HG03045 (cell line): ENCODE measurements at regions not wholly inside any gene's neighbourhood (a gene's known extent, or its start where the extent isn't known, plus 50 kb on each side); places are given as distances from the start of the nearest gene placed in this dataset.

Experiments
- ATAC-seq: cut with Tn5 transposase; IDR thresholded peaks from one replicate; pipeline ENCODE4 v1.9.1; 2021; ENCODE audit warnings: mild to moderate bottlenecking, moderate library complexity; ENCODE audit not compliant: unreplicated experiment

DNA sequence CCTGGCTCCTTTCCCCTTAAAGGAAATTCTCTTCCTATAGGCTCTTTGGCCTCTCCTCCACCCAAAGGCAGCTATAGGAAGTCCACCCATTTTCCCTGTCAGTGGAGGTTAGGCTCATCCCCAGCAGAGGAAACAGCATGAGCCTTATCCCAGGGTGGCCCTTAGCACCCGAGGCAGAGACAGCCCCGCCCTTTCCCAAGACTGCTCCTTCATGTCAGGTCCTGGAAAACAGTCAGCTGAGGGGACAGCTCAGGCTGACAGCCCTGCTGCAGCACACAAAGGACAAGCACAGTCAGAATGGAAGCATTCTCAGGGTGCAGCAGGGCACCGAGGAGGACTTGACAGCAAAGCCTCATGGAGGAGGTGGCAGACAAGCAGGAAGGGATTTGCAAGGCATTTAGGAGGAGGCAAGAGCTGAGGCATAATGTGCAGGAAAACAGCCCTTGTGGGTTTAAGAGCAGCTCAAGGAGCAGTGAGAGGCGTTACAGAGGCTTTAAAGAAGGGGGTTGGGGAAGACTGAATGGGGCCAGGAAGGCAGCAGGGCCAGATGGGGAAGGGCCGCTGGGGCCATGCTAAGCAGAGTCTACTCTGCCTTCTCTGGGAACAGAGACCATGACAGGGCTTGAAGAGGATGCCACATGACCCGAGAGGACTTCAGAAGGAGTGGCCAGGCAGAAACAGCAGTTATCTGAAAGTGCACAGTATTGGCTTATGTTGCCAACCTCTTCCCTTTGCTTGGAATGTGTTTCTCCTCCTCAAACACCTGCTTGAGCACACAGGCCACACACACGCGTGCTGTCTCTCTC lies 216.6 kb downstream of the SH3BP4 start:
- no peak for ATAC-seq

DNA sequence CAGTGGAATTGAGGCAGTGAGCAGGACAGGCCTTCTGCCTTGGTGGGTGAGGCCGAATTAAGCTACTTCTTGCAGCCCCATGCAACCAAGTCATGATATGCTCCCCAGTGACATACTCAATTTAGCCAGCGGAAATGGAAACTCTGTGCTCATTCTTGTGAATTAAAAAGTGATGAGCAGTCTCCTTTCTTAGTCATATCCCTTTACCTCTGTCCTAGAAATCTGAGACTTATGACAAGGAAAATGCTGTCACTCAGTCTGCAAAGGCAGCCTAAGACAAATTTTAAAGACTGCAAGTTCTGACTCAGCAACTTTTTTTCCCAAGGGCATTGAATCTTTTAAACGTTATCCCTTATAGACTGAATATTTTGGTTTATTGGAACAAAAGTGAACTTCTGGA lies 218.2 kb downstream of the SH3BP4 start:
- ATAC-seq, result no peak

DNA sequence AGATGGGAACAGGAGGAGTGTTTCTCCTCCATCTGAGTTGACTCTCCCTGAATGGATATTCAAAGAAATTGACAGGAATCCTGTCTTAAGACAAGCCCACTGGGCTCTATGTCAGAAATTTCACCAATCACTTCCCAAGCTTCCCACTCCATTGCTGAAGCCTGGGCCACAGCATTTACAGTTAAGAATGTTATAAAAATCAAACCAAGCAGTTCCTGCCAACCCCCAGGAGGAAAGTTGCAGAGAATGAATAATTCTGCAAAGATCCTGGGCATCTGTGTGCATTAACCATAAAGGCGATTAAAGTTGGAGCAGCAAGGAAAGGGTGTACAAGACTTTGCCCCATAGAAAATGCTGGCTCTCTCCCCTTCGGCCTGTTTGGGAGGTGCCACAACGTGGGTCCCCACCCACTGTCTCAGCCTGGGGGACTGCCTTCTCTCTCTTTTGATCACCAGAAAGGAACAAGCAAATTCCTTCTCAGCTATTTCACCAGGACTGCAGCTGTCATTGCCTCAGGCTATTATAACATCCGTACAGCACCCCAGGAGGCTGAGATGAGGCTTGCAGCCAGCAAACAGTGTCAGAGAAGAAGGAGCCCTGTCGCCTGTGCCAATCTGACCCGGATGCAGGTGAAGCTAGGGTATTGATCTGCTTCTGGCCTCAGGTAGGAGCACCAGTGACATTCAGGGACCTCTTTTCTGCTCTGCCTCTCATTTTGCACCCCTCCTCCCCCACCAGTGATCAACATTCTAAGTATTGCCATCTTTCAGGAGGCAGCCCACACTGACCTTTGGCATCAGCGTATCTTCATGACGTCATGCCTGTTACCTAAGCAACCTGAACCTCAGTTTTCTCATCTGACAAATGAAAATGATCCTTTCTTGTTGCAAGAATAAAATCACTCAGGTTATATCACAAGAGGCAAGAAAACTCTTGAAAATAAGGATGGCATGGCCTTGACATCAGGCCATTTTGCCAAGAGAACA lies 219.0 kb downstream of the SH3BP4 start:
- ATAC-seq, result no peak

DNA sequence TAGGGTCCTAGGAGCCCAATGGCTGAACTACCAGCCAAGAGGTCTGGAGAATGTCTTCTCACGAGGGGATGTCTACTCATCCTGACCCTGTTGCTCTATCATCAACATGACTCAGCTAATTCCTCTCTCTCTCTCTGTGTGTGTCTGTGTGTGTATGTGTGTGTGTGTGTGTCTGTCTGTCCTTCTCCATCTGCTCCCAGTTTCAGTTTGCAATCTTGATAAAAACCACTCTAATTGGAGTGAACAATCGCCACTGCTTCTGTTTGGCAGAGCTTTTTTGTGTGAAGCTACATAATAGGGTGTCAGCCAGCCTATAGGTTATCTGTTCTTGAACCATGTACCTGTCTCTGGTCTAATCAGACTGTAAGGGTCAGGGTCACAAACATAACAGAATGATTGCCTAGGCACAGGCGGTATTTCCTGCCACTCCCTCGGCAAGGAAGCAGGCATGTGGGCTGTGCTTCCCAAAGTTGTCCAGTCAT lies 219.8 kb downstream of the SH3BP4 start:
- no peak for ATAC-seq

DNA sequence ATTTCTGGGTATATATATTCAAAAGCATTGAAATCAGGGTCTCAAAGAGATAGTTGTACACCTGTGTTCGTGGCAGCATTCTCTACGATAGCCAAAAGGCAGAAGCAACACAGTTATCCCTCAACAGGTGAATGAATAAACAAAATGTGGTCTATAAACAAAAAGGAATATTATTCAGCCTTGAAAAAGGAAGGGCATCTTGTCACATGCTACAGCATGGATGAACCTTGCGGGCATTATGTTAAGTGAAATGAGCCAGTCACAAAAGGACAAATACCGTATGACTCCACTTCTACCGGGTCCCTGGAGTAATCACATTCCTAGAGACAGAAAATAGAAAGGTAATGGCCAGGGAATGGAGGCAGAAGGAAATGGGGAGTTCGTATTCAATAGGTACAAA lies 228.8 kb downstream of the SH3BP4 start:
- ATAC-seq, result no peak

DNA sequence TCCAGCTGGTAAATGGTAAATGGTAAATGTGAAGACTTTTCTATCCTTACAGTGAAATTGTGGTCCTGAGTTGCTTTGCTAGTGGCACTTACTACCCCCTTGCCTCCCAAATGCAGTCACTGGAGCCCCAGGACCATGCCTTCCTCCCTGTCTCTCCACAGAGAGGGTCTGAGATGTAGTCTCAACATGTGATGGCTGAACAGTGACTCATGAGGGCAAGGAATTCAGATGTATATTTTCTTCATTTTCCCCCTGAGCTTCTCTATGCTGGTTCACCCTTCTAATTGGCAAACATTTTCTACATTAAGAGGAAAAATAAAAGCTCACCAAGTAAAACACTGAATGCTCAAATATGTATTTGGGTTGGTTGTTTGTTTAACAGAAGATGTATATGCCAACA lies 232.0 kb downstream of the SH3BP4 start:
- ATAC-seq, result no peak

DNA sequence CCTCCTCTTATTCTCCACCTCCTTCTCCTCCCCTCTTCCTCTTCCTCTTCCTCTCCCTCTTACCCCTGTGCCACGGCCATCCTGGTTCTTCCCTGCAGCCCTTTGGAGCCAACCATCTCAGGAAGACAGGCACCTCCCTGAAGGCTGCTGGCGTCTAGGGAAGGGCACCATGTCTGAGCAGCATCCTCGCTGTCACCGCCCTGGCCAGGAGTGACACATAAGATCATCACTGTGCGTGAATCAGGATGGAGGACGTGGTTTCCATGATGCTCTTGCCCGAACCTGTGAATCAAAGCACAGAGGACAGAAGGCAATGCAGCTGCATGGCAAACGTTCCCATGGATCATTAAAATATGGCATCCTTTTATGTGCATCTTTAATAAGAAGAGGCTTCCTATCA lies 236.0 kb downstream of the SH3BP4 start:
- no peak for ATAC-seq

DNA sequence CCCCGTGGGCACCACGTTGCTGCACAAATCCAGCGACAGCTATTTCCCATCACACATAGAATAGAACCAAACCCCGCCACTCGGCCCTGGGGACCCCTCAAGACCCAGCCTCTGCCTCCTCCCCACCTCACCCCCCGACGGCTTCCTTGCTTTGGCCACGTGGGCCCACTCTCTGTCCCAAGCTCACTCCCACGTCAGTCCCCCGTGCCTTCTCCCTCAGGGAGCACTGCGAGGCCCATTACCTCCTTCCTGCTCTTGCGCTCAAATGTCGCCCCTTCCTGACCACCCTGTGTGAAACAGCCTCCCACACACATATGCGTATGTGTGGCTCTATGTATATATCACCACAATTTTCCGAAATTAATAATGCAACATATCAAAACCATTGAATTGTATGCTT lies 239.7 kb downstream of the SH3BP4 start:
- no peak for ATAC-seq

DNA sequence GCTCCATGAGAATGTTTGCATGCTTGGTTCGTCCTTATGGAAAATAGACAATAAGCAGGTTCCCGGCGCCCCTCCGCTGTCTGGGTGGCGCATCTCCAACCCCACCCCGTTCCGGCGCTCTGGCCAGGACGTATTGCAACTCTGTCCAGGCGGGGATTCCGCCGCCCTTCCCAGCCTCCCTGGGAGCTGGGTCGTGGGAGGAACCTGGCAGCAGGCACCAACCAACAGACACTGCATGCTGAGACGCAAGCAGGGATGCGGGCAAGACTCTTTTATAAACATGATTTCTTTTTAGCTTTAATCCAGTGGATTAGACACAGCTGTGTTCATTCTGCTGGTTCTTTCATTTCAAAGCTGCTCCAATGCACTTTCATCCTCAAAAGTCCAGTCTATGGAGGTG lies 240.2 kb downstream of the SH3BP4 start:
- no peak for ATAC-seq

DNA sequence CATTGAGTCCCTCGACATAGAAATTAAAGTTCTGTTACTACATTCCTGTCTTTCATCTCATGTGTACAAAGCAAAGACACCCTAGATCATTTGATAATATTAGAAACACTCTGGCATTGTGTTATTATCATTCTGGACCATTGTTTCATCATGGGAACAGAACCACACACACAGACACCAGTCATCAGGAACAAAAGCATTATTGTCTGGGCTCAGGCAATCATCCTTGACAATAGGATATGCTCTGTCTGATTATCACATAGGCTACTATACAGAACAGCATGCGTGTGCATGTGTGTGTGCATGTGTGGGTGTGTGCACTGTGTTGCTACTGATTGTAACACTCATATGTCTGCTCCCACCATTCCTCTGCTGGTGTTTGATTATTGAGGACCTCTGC lies 242.5 kb downstream of the SH3BP4 start:
- ATAC-seq, result no peak

DNA sequence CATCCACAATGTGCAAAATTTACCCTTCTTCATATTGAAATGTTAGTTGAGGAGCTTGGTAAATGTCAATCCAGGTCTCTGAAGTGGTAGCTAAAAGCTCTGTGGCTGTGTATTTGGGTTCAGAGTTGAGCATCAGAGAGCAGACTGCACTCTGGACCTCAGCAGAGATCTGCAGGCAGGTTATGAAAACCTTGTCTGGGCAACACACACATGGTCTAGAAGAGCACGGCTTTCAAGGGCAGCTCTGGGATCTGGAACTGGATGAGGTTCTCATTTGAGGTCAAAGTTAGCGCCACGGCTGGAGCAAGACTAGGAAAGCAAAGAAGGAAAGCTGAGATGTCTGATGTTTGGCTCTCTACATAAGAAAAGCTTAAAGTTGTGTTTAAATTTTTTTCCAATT lies 243.0 kb downstream of the SH3BP4 start:
- ATAC-seq, result no peak

DNA sequence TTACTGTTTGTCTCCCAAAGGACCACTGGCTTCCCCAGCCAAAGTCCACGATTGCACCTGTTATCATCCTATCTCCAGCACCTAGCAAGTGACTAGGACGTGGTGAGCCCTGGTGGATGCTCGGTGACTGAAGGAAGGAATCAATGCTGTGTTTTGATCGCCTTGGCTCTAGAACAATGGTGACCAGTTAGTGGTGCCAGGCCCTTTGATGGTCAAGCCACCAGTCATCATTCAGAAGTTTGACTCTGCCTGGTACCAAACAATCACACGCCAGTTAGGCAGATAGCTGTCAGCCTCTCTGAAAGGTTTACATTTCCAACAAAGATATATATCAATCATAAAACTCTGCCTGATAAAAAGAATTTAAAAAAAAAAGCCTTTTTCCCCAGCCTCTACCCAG lies 244.1 kb downstream of the SH3BP4 start:
- no peak for ATAC-seq

DNA sequence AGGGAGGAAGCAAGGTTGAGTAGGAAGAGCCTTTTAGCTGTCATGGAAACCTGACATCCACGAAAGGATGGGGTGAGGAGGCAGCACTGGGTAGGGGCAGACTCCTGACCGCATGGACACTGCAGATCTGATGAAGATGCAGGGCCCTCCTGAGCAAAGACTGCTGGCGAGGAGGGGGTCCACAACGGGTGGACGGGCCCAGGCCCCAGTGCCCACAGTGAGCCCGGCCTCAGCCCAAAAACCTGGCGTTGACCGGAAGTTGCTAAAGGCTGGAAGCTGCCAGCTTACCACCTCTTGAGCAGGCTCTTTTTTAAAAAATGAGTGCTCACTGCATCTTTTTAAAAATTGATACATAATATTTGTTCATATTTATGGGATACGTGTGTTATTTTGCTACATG lies 247.3 kb downstream of the SH3BP4 start:
- ATAC-seq, result no peak

DNA sequence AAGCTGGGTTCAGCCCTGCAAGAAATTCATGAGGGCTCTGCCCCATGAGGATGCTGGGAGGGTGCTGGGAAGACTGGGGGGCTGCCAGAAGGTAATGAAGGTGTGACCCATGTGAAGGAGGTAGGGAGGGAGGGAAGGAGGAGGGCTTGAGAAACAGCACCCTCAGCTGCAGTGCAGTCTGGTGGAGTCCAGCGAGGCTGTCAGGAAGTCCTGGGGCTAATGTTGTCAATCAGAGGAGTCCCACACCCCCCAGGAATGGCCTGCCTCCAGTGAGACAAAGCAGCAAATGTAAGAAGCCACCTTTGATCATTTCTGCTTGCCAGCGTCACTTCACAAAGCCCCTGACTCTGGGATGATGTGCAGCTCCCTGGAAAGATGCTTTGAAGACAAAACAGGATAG lies 248.4 kb downstream of the SH3BP4 start:
- ATAC-seq, result no peak

DNA sequence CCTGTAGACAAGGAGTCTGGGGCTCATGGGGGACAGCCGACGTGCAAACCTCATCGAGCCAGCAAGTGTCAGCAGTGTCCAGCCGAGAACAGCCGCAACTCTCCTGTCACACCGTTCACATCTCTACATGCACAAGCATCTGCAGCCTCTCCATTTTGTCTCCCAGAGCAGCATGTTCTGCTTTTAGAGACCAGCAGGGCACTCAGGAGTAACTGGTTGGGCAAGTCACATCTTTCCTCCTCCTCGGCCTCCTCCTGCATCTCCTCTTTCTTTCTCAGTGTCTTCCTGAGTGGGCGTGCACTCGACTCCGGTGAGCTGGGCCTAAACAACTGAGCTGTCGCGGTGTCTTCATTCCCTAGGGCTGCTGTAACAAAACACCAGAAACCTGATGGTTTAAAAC lies 249.9 kb downstream of the SH3BP4 start:
- no peak for ATAC-seq

DNA sequence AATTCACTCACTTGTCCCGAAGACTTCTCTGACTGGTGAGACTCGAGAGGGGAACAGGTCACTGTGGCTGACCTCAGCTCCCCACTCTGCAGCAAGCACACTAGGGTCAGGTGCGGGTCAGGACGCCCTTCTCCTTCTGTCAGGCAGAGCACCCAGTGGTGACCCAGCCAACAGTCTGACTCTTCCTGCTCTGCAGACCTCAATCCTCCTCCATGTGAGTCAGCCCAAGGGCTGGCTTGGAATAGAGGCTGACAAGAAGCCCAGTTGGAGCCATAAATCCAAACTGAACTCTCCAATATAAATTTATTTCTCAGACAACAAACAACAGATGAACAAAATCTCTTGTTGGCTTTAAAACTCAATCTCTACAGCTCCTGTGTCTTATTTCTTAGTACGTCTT lies 253.1 kb downstream of the SH3BP4 start:
- no peak for ATAC-seq

DNA sequence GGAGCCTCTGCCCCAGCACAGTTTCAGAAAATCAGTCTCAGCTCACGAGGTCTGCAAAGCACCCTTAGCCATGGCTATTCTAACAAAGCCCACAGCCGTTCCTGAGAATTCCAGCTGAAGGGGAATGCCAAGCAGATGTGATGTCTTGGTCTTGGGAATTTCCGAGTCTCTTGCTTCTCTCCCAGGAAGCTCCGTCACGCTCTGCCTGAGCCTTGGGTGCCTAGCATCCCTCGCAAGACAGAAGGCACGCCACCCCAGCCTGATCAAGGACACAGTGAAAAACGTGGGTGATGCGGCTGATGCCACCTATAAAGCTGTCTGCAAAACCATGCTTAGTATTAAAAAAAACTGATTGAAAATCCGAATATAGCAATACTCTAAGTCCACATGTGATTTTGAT lies 254.6 kb downstream of the SH3BP4 start:
- no peak for ATAC-seq

DNA sequence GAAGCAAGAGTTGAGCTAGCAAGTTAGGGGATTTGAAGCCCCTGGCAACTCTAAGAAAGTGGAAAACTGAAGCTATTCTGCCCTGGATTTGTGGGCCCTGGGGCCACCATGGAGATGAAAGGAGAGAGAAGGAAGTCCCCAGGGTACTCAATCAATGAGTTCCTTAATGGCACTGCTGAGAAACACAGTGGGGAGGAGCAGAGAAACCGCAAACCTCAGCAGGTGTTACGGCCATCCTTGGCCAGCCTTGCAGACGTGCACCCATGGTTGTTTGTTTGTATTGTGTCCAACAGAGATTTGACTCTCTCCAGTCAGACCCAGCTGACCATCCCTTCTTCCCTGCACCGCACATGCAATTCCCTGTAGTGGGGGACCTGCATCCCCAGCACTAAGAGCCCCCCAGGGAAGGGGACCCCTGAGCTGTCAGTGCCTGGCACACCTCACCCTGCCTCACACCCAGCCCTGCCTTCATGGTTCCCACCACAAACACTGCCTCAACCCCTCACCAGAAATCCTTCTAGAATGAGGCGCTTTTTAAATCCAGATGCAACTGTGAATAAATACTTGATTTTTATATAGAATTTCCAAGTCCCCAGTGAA lies 255.3 kb downstream of the SH3BP4 start:
- no peak for ATAC-seq

DNA sequence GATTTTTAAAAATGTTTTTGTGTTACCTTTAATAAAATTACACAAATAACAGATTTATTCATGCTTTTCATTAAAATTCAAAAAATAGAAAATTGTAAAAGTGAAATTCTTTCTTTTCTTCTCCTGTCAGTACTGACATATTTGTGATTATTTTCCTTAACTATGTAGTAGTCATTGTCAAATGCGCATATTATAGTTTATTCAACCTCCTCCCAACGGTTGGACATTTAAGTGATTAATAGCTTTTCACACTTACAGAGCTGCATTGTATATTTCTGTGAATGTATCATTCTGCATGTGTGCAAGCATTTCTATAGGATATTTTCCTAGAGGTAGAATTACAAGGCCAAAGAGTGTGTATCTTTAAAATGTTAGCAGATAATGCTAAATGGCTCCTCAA lies 259.2 kb downstream of the SH3BP4 start:
- no peak for ATAC-seq

DNA sequence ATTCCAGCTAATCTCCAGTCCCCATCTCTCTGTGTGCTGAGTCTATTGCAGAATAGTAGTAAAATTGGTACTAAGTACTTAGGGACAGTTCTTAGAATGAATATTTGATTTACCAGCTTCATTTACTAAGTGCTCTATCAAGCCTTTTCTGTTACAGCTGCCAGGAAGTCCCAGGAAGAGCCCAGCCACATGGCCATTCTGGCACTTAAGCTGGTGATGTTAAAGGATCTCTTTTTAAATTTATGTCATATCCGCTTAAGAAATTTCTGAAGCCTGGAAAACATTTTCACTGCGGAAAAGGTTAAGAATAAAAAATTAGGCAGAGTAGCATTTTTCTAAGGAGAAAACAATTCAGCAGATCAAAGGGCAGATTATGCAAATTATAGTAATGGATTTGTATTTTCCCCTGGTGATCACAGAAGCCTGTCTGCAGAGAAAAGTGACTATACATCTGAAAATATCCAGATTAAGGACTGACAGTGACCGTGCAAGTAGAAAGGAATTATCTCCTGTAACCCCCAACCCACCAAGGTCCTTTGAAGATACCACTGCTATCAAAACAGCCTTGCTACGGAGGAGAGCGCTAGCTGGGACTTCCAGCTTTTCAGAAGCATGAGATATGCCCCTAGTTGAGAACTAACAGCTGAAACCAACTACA lies 260.8 kb downstream of the SH3BP4 start:
- no peak for ATAC-seq

DNA sequence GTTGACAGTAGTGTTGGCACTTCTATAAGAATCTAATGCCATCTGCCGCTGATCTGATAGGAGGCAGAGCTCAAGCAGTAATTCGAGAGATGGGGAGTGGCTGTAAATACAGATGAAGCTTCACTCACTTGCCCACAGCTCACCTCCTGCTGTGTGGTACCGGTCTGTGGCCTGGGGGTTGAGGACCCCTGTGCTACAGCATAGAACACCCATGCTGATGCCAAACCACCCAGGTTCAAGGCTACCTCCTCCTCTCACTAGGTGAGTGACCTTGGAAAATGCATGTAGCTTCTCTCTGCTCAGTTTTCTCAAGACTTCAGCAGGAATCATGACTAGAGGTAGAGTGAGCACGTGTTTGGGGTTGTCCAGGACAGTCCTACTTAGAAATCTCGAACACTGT lies 263.4 kb downstream of the SH3BP4 start:
- no peak for ATAC-seq
